Medulla oblongata (tissue), 1 donor: ENCODE measurements at regions not wholly inside any gene's neighbourhood (a gene's known extent, or its start where the extent isn't known, plus 50 kb on each side); places are given as distances from the start of the nearest gene placed in this dataset.
A peak's percentile ranks its signal among the peaks of the same experiment; 100 is the strongest.
"Not testable (repeated sequence)": the region's sequence is repeated elsewhere in the genome, so short reads cannot be mapped to it uniquely, and the experiment has no call there.

Source experiments
- DNase-seq: peaks from one replicate; pipeline ENCODE4 v3.0.0-alpha.2; 2015; ENCODE audit errors: extremely low spot score

DNA sequence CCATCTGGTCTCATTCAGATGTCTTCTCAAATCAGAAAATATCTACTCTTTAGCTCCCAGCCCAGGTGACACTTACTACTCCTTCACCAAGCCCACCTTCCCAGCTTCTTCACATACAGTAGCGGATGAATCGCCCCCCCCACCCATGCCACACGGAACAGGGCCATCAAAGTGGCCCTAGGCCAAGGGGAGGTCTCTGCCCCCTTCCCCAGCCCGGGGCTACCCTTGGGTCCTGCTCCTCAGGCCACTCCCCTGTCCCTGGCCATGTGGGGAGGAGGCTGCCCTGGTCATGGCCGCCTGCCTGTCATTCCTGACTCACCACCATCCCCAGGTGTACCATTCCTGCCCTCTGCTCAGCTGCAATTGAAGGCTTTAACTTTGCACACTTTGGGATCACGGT lies 142.8 kb downstream of the NECTIN1 start:
- DNase-seq = no peak

- no peak for DNase-seq
Measured at GRCh38 chr11:119585043-119585781, 143.8 kb downstream of the NECTIN1 start.

DNA sequence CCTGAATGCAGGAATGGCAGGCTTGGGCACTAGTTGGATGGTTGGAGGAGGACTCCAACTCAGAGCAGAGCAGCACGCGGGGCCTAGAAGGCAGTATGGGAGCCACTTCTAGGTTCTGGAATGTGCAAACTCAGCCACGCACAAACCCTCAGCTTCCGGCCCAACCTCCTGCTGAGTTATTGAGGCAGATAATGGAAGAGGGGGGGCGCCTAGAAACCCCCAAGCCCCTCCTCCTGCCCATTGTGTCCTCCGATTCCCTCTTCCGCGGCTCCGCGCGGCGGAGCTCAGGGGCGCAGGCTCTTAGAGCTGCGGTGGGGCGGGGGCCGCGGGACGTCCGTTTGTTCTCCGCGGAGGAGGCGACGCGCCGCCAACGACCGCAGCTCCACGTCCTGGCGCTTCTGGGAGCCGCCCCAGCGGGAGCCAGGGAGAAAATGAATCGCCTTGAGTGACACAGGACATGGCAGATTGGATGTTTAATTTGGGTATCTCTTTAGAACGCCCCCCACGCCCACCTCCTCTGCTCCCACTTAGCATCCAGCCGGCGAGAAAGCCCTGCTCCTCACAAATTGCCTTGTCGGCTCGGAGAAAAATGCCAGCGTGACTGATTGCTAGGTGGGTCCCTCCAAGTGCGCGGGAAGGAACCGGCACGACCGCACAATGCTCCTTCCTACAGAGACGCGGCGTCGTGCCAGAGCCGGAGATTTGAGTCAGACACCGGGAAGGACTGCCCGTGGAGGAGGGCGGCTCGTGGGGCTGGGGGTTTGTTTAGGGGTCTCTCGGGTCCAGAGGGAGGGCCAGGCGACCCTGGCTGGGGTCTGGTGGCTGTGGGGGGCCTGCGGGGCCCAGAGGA lies 144.6 kb downstream of the NECTIN1 start:
- peak; percentile 67 for DNase-seq

- DNase-seq = no peak
Measured at GRCh38 chr11:119583585-119583984, 145.4 kb downstream of the NECTIN1 start.

DNA sequence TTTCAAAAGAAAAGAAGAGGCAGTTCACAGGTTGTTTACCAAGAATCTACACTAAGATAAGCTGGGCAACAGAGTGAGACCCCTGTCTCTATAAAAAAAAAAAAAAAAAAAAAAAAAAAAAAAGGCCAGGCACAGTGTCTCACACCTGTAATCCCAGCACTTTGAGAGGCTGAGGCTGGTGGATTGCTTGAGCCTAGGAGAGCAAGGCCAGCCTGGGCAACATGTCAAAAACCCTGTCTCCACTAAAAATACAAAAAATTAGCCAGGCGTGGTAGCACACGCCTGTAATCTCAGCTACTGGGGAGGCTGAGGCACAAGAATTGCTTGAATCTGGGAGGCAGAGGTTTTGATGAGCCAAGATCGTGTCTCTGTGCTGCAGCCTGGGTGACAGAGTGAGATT lies 147.6 kb downstream of the NECTIN1 start:
- not testable (repeated sequence) for DNase-seq

GRCh38 chr11:119580751-119581150 lies 148.2 kb downstream of the NECTIN1 start:
- no peak for DNase-seq

DNA sequence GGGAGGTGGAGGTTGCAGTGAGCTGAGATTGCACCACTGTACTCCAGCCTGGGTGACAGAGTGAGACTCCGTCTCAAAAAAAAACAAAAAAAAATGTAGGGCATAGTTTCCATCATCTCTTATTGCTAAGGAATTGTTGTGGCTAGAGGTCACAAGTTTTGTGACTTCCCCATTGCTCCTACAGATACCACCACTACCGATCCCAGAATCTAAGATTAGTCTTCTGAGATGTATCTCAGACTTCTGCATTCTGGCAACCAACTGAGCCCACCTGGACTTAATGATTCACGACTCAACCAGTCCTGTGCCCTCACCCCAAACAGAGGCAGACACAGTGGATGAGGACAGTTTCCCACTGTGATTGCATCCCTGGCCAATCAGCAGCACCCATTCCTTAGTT lies 148.9 kb downstream of the NECTIN1 start:
- DNase-seq = no peak

DNA sequence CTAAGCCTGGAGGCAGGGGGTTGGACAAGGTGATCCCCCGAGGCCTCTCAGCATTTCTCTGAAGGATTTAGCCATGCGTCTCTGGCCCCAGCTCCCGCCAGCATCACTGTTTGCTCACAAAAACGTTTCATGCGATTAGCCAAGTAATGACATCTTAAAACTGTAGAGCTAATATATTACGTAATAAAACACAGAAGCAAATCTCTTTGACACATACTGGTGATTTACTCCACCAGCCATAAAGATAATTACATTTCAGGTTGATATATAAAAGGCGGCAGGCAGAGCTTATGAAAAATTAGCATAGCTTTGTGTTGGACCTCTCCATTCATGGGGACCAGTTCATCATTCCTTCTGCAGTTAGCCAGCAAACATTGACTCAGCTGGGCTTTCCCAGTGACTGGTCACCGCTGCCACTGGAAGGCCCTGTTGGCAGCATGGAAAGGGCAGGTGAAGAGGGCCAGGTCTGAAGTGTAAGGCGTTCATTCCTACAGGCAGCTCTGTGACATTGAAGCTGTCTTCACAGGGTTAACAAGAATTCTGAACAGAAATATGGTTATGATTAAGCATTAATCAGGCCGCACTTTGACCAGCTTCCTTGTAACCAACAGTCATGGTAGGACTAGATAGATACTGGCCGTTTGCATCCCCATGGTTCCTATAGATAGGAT lies 150.3 kb downstream of the NECTIN1 start:
- no peak for DNase-seq

DNA sequence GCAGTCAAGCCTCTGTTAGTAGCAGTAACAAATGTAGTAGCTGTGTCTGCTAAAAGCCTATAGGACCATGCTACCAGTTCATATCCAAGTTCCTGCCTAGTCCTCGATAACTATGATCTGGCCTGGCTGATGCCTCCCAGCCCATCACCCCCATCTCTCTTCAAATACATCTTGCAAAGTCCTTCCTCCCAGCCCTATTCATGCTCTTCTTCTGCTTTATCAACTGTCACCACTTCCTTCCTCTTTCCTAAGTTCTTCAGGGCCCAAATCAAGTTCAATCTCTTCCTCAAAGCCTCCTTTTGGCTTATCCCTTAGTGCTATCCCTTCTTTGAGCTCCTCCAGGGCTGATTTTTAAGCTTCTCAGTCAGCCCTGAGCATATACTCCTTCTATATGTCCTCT lies 150.9 kb upstream of the THY1 start:
- no peak for DNase-seq

DNA sequence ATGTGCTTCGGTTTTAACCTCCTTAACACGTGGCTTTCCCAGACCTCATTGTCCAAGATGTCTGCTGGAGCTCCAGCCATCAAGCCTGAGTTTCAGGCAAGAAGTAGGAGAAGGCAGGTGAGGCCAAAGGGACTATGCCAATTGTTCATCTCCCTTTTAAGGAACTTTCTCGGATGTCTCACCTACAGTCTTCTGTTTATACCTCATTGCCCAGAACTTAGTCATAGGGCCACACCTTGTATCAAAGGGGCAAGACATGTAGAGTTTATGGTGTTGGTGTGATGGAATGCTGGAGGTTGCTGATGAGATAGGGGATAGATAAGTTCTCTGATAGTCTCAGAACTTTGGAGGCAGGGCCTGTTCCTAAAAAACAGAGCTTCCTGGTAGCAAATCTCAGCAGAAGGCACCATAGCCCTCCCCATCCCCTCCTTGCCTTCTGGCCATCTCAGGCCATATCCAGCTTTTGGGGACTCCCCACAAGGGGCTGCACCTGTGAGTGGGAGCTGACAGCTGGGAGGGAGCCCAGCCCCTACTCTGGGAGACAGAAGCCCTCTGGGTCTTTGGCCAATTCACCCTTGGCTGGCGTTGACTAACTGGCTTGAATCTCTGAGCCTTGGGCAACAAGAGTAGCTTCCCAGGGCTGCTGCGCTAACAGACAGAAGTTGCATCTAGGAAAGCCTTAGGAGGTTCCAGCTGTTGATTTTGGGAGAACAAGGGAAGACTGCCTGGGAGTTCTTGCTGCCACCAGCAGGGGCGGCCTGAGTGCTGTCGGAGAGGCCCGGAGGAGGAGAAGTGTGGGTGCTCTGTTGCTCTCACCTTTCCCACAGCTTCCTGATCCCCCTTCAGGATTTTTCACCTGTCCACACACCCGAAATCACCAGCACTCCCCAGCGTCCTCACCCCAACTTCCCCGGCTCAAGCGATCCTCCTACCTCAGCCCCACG lies 149.8 kb upstream of the THY1 start:
- DNase-seq = no peak

DNA sequence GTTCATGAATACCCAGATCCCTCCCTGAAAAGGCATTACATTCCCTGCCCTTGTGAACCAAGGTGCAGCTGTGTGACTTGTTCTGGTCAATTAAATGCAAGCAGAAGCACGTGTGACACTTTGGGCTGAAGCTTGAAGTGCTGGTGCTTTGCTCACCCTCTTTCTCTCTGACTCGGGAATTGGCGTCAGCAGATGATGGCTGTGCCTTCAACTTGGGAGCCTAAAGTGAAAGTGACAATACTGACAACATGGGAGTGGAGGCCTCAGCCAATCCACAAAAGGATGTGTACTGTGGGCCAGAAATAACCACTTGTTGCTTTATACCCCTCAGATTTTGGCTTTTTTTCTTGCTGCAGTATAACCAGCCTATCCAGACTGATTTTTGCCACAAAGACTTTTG lies 148.3 kb upstream of the THY1 start:
- no peak for DNase-seq

- DNase-seq = peak; percentile 67
Measured at GRCh38 chr11:119567688-119568582, 145.0 kb upstream of the THY1 start.

GRCh38 chr11:119566319-119566718 lies 143.3 kb upstream of the THY1 start:
- no peak for DNase-seq

DNA sequence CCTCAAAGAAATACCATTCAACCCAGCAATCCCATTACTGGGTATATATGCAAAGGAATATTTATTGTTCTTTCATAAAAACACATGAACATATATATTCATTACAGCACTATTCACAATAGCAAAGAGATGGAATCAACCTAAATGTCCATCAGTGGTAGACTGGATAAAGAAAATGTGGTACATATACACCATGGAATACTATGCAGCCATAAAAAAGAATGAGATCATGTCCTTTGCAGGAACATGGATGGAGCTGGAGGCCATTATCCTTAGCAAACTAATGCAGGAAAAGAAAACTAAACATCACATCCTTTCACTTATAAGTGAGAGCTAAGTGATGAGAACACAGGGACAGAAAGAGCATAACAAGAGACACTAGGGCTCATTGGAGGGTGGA lies 142.7 kb upstream of the THY1 start:
- not testable (repeated sequence) for DNase-seq

DNA sequence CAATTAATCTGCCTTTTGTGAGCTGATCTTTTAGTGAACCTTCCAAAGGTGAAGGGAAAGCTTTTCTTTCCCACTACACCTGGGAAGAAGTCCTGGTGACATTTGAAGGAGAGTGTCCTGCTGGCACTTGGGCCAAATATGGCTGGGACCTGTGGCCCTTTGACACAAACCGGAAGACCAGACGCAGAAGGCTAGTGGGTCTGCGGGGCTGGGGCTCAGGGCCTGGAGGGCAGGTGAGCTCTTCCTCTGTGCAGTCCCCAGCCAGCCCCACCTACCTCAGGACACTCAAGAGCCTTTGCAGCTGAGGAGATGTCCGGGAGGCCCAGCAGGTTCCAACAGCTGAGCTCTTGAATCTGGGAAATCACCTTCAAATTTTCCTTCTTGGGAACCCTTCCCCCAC lies 138.0 kb upstream of the THY1 start:
- no peak for DNase-seq

DNA sequence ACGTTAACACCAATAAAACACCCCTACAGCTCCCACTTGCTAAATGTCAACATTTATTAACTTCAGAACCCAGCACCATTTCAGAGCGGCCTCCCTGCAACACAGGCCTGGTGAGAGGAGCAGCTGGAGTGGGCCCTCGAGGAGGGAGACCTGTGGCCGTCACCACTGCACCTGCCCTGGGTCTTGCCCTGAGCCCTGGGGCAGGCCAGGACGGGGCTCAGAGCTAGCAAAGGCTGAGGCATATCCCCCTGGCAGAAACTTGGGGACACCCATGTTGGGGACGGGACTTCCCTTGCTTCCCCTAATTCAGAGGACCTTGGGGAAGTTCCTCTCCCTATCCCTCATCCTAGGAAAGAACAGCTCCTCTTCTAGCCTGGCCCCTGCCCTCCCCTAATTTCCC lies 137.3 kb upstream of the THY1 start:
- no peak for DNase-seq

DNA sequence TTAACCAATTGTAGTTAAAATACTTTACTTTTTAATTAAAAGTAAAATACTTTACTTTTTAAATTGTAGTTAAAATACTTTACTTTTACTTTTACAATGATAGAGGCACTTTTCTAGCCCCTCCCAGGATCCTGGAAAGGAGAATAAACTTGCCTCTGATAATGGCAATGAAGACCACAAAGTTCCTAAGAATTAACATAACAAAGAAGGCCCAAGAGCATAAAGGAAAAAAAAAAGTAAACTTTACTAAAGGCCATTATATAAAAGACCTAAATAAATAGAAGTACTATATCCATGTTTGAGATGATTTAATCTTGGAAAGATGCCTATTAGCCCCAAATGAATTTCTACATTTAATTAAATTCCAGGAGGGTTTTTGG lies 129.1 kb upstream of the THY1 start:
- no peak for DNase-seq

DNA sequence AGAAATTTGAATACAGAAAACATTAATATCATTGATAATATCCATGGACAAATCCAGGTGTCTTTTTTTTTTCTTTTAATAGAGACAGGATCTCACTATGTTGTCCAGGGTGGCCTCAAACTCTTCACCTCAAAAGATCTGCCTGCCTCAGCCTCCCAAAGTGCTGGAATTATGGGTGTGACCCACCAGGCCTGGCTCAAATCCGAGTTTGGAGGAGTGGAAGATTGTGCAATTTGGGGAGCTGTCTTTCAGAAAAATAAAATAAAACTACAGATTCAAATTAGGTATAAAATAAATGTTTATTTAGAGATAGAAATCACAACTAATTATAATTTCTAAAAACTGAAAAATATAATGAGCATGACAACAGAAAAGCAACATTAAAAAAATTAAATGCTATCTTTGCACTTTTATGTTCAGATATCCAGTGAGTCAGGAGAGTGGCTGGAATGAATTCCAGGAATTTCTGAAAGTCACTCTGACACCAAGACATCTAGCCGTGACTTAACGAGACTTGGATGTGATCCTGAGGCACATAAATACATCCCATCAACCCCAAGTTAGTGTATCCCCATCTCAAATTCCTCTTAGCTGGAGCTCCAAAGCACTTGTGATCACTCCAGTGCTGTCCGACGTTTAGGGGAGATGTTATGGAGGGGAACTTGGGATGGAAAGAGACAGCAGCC lies 128.6 kb upstream of the THY1 start:
- DNase-seq = no peak

GRCh38 chr11:119550053-119550752 lies 127.2 kb upstream of the THY1 start:
- no peak for DNase-seq
